HL-60 (cell line): ENCODE measurements at regions not wholly inside any gene's neighbourhood (a gene's known extent, or its start where the extent isn't known, plus 50 kb on each side); places are given as distances from the start of the nearest gene placed in this dataset.

Experiments used
- DNase-seq, 2 experiments: peaks; one replicate each; pipeline ENCODE4 v3.0.0-alpha.2; 2010 to 2020; ENCODE audit warnings: low read depth in 1 of 2, low spot score in 1 of 2
- H3K27ac ChIP-seq: fragments of 250-450 bp; sonication (Bioruptor Pico); replicated peaks from 2 replicates; pipeline ENCODE4 v1.5.1; 2020; ENCODE audit warnings: mild to moderate bottlenecking, moderate library complexity
- H3K27me3 ChIP-seq: fragments of 250-450 bp; sonication (Bioruptor Pico); 2 replicates; pipeline ENCODE4 v1.5.1; 2021; ENCODE audit warnings: mild to moderate bottlenecking, moderate library complexity; ENCODE audit not compliant: insufficient read depth, poor library complexity, severe bottlenecking
- H3K4me3 ChIP-seq: replicated peaks from 2 replicates; pipeline ENCODE4 v1.5.1; 2011; ENCODE audit warnings: mild to moderate bottlenecking, control low read depth, low read length; ENCODE audit not compliant: insufficient read depth
- CTCF ChIP-seq: IDR thresholded peaks from one replicate; pipeline ENCODE4 v1.5.1; 2011; ENCODE audit warnings: low read length, control low read depth, inconsistent platforms; ENCODE audit not compliant: insufficient read depth
- GABPA ChIP-seq: IDR thresholded peaks from 2 replicates; pipeline ENCODE4 v1.6.1; 2012; ENCODE audit warnings: low read depth
- POLR2AphosphoS5 ChIP-seq: IDR thresholded peaks from 2 replicates; pipeline ENCODE4 v1.6.1; 2012; ENCODE audit warnings: low read depth
- REST ChIP-seq: IDR thresholded peaks from 2 replicates; pipeline ENCODE4 v1.6.1; 2012; ENCODE audit warnings: low read depth; ENCODE audit not compliant: insufficient replicate concordance
- SPI1 ChIP-seq: IDR thresholded peaks from 2 replicates; pipeline ENCODE4 v1.6.1; 2012; ENCODE audit warnings: low read depth, mild to moderate bottlenecking, borderline replicate concordance

- Histone ChIP-seq H3K27me3 (no peaks in the 10 kb centered on the region), H3K27ac (no peak overlapping the region), H3K4me3 (no peak overlapping the region)
- no peak for DNase-seq
- no peak for TF ChIP-seq POLR2AphosphoS5
- no peak for TF ChIP-seq SPI1
- TF ChIP-seq CTCF: no peak
- no peak for TF ChIP-seq REST
- no peak for TF ChIP-seq GABPA
These were observed 241.6 kb upstream of the TMTC1 start for GRCh38 chr12:30025317-30025716.

GRCh38 chr12:30023186-30023585, 239.4 kb upstream of the TMTC1 start:
- Histone ChIP-seq H3K27me3 (no peaks in the 10 kb centered on the region), H3K4me3 (no peak overlapping the region), H3K27ac (no peak overlapping the region)
- DNase-seq: no peak
- TF ChIP-seq POLR2AphosphoS5 (no peak), REST (no peak), CTCF (no peak), GABPA (no peak), SPI1 (no peak)

- TF ChIP-seq REST (no peak), POLR2AphosphoS5 (no peak), CTCF (no peak), SPI1 (no peak), GABPA (no peak)
- H3K27ac ChIP-seq: no peak overlapping the region
- no peaks in the 10 kb centered on the region for H3K27me3 ChIP-seq
- DNase-seq: no peak
- H3K4me3 ChIP-seq: no peak overlapping the region
These were observed 237.5 kb upstream of the TMTC1 start for GRCh38 chr12:30021051-30021833.
